ENCODE measurements at regions not wholly inside any gene's neighbourhood (a gene's known extent, or its start where the extent isn't known, plus 50 kb on each side); places are given as distances from the start of the nearest gene placed in this dataset.
"Not testable (repeated sequence)": the region's sequence is repeated elsewhere in the genome, so short reads cannot be mapped to it uniquely, and the experiment has no call there.

GRCh38 chr11:96447208-96448110 lies 57.6 kb downstream of the JRKL start:
- no peak for DNase-seq

- no peak for DNase-seq
Observed at GRCh38 chr11:96448225-96448624, 58.4 kb downstream of the JRKL start.

DNA sequence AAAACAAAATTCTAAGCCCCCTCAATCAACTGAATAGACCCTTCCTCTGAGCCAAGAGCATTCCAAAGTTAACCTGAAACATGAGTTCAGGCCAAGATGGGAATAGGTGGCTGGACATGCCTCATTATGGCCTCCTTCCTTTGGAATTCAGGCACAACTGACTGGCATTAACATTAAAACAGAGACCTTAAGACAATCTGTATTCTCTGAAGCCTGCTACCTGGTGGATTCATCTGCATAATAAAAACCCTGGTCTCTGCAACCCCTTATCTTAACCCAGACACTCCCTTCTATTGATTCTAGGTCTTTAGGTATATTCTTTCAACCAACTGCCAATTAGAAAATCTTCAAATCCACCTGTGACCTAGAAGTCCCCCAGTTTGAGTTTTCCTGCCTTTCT lies 66.3 kb downstream of the JRKL start:
- DNase-seq: no peak

- no peak for DNase-seq
Observed at GRCh38 chr11:96459751-96460150, 69.9 kb downstream of the JRKL start.

DNA sequence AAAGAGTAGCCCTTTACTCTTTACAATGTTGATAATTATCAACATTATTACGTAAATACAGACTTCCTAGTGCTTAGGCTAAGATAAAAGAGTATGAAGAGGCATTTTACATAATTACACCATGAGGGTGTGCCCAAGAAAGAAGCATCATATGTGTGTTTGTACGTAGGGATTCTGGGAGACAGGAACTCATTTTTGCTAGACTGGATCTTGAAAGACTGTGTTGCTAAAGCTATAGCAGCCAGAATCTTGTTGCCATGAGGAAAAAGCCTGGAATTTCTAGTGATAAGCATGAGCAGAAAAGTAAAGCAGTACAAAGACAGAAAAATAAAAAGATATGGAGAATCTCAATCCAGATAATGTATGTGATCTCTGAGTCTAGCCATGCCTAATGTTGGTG lies 72.1 kb downstream of the JRKL start:
- no peak for DNase-seq

- DNase-seq: peak; percentile 60
Observed at GRCh38 chr11:96464700-96465307, 75.0 kb downstream of the JRKL start.

DNA sequence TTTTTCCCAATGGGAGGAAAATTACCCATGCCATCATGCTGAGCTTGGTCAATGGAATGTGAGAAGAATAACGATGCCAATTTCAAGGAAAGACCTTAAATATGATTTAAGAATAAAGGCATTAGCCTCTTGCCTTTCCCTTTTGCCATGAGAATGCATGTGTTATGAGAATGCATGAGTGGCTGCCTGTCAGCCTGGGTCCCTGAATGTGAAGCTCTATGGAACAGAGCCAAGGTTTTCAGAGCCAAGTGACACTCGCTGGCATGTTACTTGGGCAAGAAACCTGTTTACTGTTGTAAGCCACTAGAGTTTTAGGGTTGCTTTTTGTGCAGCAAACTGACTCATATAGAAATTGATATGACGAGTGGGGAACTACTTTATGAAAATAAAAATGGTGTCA lies 75.7 kb downstream of the JRKL start:
- no peak for DNase-seq

DNA sequence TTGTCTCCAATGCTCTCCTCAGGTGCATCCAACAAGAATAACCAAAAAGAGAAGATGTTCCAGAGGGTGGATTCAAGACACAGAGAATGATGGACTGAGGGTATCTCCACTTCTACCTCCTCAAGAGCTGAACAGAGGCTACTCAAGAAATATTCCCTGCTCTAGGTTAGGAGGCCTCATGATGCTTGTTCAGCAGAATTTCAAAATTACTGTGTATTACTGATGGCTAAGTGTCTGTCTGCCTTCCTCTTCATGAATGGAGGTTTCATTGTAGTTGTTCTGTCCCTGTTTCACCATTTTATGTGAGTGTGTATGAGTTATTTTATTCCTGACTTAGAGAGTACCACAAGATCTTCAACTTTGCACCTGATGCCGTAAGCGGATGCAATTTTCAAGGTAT lies 76.8 kb downstream of the JRKL start:
- no peak for DNase-seq

- DNase-seq: no peak
Observed at GRCh38 chr11:96469776-96470175, 80.0 kb downstream of the JRKL start.

DNA sequence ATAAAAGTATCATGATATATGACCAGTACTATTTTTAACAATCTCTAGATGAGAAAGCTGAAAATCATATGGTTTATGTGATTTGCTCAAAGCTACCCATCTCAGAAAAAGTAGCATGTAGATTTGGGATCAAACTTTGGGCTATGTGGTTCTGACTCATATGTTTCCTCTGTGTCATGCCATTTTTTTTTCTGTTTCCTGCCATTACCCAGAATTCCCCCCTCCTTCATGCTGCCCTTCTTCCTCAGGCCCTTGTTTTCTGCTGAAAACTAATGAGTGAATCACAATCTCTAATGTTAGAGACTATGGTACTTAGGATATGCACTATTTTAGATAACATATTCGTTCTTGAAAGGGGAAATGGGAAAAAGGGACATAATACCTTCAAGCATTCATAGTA lies 80.7 kb downstream of the JRKL start:
- DNase-seq: no peak

DNA sequence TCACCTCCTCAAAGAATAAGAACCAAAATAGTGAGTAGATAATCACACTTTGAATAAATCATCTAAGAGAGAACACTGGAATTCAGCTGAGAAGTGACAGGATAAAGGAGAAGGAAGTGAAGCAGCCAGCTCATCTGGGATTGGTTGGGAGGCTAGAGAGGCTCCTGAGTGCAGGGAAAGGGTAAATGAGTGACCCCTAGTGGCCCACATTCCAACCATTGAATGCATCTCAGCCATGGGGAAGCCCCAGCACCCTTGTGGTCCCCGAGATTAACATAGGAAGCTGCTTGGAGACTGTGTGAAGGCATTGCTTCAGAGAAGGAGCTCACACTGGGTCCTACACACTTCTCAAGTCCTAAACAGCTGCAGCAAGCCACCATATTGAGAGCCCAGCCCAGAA lies 82.3 kb downstream of the JRKL start:
- DNase-seq: no peak

DNA sequence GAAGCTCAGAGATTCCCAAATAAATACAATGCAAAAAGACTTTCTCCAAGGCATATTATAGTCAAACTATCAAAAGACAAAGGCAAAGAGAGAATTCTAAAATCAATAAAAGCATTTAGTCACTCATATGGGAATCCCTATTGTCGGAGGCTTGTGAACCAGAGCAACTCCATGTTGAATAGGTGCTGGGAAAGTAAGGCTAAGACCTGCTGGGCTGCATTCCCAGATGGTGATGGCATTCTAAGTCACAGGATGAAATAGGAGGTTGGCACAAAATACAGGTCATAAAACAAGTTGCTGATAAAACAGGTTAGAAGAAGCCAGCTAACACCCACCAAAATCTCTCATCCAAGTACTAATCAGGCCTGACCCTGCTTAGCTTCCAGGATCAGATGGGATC lies 84.5 kb downstream of the JRKL start:
- no peak for DNase-seq

GRCh38 chr11:96481204-96481603 lies 91.4 kb downstream of the JRKL start:
- DNase-seq: no peak

DNA sequence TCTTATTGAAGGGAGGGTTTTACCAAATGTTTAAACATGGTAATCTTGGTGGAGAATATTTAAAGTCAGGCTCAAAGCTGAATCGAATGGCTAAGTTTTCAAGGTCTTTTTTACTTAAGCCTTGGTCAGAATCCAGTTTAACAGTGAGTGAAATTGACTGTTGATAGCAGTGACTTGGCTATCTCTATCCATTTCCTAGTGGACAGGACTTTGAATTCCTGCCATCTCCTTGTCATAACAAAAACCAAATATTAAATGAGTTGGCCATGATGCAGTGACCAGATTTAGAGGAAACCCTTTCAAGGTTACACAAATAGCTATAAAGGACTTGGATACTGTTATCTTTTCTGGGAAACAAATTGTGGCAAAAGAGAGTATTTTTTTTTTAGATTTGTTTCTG lies 92.0 kb downstream of the JRKL start:
- DNase-seq: no peak

- DNase-seq: no peak
Observed at GRCh38 chr11:96482193-96482592, 92.4 kb downstream of the JRKL start.

- no peak for DNase-seq
Observed at GRCh38 chr11:96483374-96483955, 93.7 kb downstream of the JRKL start.

- DNase-seq: no peak
Observed at GRCh38 chr11:96484361-96484760, 94.5 kb downstream of the JRKL start.

DNA sequence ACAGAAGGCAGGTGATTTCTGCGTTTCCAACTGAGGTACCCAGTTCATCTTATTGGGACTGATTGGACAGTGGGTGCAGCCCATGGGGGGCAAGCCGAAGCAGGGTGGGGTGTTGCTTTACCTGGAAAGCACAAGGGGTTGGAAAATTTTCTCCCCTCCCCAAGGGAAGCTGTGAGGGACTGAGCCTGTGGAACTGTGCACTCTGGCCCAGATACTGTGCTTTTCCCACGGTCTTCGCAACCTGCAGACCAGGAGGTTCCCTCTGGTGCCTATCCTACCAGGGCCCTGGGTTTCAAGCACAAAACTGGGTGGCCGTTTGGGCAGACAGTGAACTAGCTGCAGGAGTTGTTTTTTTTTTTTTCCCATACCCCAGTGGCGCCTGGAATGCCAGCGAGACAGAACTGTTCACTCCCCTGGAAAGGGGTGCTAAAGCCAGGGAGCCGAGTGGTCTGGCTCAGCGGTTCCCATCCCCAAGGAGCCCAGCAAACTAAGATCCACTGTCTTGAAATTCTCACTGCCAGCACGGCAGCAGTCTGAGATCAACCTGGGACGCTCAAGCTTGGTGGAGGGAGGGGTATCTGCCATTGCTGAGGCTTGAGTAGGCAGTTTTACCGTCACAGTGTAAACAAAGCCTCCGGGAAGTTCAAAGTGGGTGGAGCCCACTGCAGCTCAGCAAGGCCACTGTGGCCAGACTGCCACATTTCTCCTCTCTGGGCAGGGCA lies 97.2 kb downstream of the JRKL start:
- no peak for DNase-seq

GRCh38 chr11:96488911-96489310 lies 99.1 kb downstream of the JRKL start:
- DNase-seq: not testable (repeated sequence)

GRCh38 chr11:96500440-96500839 lies 110.6 kb downstream of the JRKL start:
- no peak for DNase-seq

GRCh38 chr11:96506041-96506440 lies 116.2 kb downstream of the JRKL start:
- no peak for DNase-seq

GRCh38 chr11:96506953-96507354 lies 117.1 kb downstream of the JRKL start:
- DNase-seq: no peak

DNA sequence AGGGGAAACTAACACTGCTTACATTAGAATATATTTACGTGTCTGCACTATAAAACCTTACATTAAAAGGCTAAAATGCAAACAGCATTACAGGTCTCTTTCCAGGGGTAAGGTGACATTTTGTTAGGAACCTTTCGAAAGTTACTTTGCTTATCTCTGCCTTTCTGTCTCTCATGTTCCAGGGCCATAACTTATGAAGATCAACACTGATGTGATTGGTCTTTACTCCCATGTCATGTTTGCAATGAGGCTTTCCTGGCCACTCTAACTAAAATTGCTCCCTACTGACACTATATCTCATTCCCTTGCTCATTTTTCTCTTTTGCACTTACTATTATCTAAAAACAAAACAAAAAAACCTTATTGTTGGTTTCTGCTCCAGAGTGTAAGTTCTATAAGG lies 119.0 kb downstream of the JRKL start:
- no peak for DNase-seq

GRCh38 chr11:96520939-96521338 lies 131.1 kb downstream of the JRKL start:
- DNase-seq: no peak
